PC-9 (cell line): ENCODE measurements at regions not wholly inside any gene's neighbourhood (a gene's known extent, or its start where the extent isn't known, plus 50 kb on each side); places are given as distances from the start of the nearest gene placed in this dataset.

ENCODE experiments used
- BruUV-seq: library from RNA; stranded (reverse); fragments of 400-500 nt; replicated peaks from 2 replicates; lab custom pipeline; 2021; lab: Mats Ljungman, UMichigan
- CTCF ChIA-PET: fragments of 300-600 bp; sonication (Branson Sonifier 250); formaldehyde crosslinking; loops from one replicate; lab custom pipeline; 2022; ENCODE audit warnings: antibody characterized with exemption; lab: Charles Lee
- POLR2A ChIA-PET: fragments of 300-600 bp; sonication (Branson Sonifier 250); formaldehyde crosslinking; loops from one replicate; lab custom pipeline; 2022; ENCODE audit warnings: antibody characterized with exemption; ENCODE audit not compliant: unreplicated experiment; lab: Charles Lee
- DNase-seq, 2 experiments: peaks; one replicate each; pipeline versions ENCODE4 v3.0.0 to v3.0.0-alpha.2; 2015 to 2022; ENCODE audit warnings: mixed read lengths in 1 of 2
- H2AFZ ChIP-seq: fragments of 200-600 bp; sonication (generic); 2 replicates; pipeline ENCODE4 v1.8.1; 2017; ENCODE audit warnings: antibody characterized with exemption
- H3F3A ChIP-seq: fragments of 200-600 bp; sonication (generic); 2 replicates; pipeline ENCODE4 v1.8.1; 2017; ENCODE audit warnings: antibody characterized with exemption, mild to moderate bottlenecking, low read depth; ENCODE audit not compliant: insufficient read depth
- H3K27ac ChIP-seq: fragments of 200-600 bp; sonication (generic); 2 replicates; pipeline ENCODE4 v1.6.1; 2016; ENCODE audit warnings: mixed run types
- H3K27me3 ChIP-seq: fragments of 200-600 bp; sonication (generic); 2 replicates; pipeline ENCODE4 v1.6.1; 2016; ENCODE audit warnings: low read depth, mixed run types; ENCODE audit not compliant: insufficient read depth
- H3K36me3 ChIP-seq: fragments of 200-600 bp; sonication (generic); 2 replicates; pipeline ENCODE4 v1.6.1; 2016; ENCODE audit warnings: low read depth, mixed run types
- H3K4me1 ChIP-seq: fragments of 200-600 bp; sonication (generic); replicated peaks from 2 replicates; pipeline ENCODE4 v1.6.1; 2016; ENCODE audit warnings: mixed run types; ENCODE audit not compliant: insufficient read depth
- H3K4me2 ChIP-seq: fragments of 200-600 bp; sonication (generic); 2 replicates; pipeline ENCODE4 v1.6.1; 2017; ENCODE audit warnings: mixed run types
- H3K4me3 ChIP-seq: fragments of 200-600 bp; sonication (generic); 2 replicates; pipeline ENCODE4 v1.6.1; 2016; ENCODE audit warnings: mixed run types
- H3K79me2 ChIP-seq: fragments of 200-600 bp; sonication (generic); 2 replicates; pipeline ENCODE4 v1.6.1; 2017; ENCODE audit warnings: low read depth, mixed run types
- H3K9me2 ChIP-seq: fragments of 200-600 bp; sonication (generic); 2 replicates; pipeline ENCODE4 v1.8.1; 2017; ENCODE audit warnings: mild to moderate bottlenecking; ENCODE audit not compliant: insufficient read depth
- H3K9me3 ChIP-seq: fragments of 200-600 bp; sonication (generic); 2 replicates; pipeline ENCODE4 v1.8.1; 2016; ENCODE audit warnings: low read depth; ENCODE audit not compliant: insufficient read depth
- H4K20me1 ChIP-seq: fragments of 200-600 bp; sonication (generic); 2 replicates; pipeline ENCODE4 v1.8.1; 2017; ENCODE audit not compliant: insufficient read depth
- EZH2 ChIP-seq: fragments of 200-600 bp; sonication (generic); IDR thresholded peaks from 2 replicates; pipeline ENCODE4 v1.8.0; 2017; ENCODE audit warnings: antibody characterized with exemption, low read depth
- intact Hi-C: fragments of 100-400 bp; cut with micrococcal nuclease; formaldehyde crosslinking; loops from one replicate; pipeline ENCODE4 v1.10.0; 2022; ENCODE audit not compliant: unreplicated experiment
- TF ChIP-seq, protein P1 (sequence below): fragments of 200-600 bp; sonication (generic); conservative IDR thresholded peaks from 2 replicates; pipeline ENCODE4 v1.6.1; 2017; ENCODE audit warnings: mixed run types, antibody characterized with exemption, mild to moderate bottlenecking, moderate library complexity

DNA sequence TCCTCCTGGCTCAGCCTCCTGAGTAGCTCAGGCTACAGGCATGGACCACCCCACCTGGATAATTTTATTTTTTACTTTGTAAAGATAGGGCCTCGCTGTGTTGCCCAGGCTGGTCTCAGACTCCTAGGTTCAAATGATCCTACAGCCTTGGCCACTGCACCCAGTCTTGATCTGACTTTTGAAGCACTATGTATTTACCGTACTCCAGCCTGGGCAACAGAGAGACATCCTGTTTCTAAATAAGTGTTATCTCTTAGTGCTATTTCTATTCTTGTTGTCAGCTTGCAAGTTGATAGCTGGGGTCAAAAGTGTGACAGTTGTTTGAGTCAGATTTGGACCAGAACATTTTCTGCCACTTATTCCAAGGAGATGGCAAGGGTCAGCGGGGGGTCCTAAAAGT lies 486.4 kb downstream of the NPIPA7 start:
- no peak for TF ChIP-seq EZH2
- TF ChIP-seq, protein P1, sequence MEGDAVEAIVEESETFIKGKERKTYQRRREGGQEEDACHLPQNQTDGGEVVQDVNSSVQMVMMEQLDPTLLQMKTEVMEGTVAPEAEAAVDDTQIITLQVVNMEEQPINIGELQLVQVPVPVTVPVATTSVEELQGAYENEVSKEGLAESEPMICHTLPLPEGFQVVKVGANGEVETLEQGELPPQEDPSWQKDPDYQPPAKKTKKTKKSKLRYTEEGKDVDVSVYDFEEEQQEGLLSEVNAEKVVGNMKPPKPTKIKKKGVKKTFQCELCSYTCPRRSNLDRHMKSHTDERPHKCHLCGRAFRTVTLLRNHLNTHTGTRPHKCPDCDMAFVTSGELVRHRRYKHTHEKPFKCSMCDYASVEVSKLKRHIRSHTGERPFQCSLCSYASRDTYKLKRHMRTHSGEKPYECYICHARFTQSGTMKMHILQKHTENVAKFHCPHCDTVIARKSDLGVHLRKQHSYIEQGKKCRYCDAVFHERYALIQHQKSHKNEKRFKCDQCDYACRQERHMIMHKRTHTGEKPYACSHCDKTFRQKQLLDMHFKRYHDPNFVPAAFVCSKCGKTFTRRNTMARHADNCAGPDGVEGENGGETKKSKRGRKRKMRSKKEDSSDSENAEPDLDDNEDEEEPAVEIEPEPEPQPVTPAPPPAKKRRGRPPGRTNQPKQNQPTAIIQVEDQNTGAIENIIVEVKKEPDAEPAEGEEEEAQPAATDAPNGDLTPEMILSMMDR, result no peak
- Histone ChIP-seq H3K4me2 (no peak overlapping the region), H3K27me3 (peaks cover 42% of the 10 kb centered on the region), H3K4me3 (no peak overlapping the region), H3K9me3 (no peaks in the 10 kb centered on the region), H4K20me1 (no peaks in the 10 kb centered on the region), H3K9me2 (no peaks in the 10 kb centered on the region), H3F3A (no peaks in the 10 kb centered on the region), H3K79me2 (no peaks in the 10 kb centered on the region), H3K36me3 (no peaks in the 10 kb centered on the region), H3K27ac (no peak overlapping the region), H3K4me1 (no peaks in the 10 kb centered on the region), H2AFZ (no peak overlapping the region)
- no peak for DNase-seq
- no TSS peak for BruUV-seq
- POLR2A ChIA-PET, result no interaction called here
- intact Hi-C loops, result no loop called here
- CTCF ChIA-PET, result no interaction called here

DNA sequence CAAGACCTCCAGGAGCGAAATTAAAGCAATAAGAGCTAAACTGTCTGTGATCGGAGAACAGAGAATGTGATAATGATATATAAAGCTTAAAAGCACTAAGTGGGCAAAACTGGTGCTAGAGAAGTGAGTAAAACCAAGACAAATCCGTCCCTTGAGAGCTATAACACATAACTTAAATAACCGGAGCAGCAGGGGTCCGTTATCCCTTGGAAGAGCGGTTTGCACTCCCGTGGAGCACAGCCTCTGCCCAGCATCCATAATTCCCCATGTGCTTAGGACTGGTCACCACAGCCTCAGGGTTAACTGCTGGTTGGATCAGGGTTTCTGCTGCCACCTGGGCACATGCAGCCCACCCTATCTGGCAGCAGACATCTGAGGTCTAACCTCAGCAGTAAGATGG lies 489.0 kb downstream of the NPIPA7 start:
- H3K79me2 ChIP-seq, result no peaks in the 10 kb centered on the region
- H3F3A ChIP-seq, result no peaks in the 10 kb centered on the region
- CTCF ChIA-PET, result no interaction called here
- no peak overlapping the region for H3K4me3 ChIP-seq
- no peaks in the 10 kb centered on the region for H3K9me3 ChIP-seq
- no peak for DNase-seq
- no peak overlapping the region for H3K4me2 ChIP-seq
- intact Hi-C loops, result no loop called here
- no peak overlapping the region for H3K27ac ChIP-seq
- TF ChIP-seq, protein P1, result no peak
- no peak for TF ChIP-seq EZH2
- H3K27me3 ChIP-seq, result peaks cover 41% of the 10 kb centered on the region
- no peaks in the 10 kb centered on the region for H3K9me2 ChIP-seq
- no peaks in the 10 kb centered on the region for H3K4me1 ChIP-seq
- POLR2A ChIA-PET, result no interaction called here
- no peaks in the 10 kb centered on the region for H3K36me3 ChIP-seq
- no TSS peak for BruUV-seq
- no peak overlapping the region for H2AFZ ChIP-seq
- H4K20me1 ChIP-seq, result no peaks in the 10 kb centered on the region

DNA sequence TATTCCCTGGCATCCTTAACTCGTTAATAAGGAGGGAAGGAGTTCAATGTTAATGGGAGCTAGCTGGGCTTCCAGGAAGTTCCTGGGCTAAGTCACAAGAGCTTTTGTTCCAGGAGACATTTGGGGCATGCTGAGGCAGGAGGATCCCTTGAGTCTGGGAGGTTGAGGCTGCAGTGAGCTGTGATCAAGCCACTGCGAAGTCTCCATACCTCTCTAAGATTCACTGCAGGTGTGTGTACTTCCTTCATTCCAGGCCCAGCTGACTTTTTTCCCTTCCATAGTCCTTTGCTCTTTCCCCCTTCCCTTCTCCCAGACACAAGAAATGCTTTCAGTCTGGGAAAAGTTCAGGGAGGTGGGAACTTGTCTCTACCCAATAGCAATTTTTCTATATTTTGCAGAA lies 489.8 kb downstream of the NPIPA7 start:
- Histone ChIP-seq H2AFZ (no peak overlapping the region), H3F3A (no peaks in the 10 kb centered on the region), H3K79me2 (no peaks in the 10 kb centered on the region), H3K4me1 (no peaks in the 10 kb centered on the region), H3K4me2 (no peak overlapping the region), H4K20me1 (no peaks in the 10 kb centered on the region), H3K4me3 (no peak overlapping the region), H3K27ac (no peak overlapping the region), H3K9me3 (no peaks in the 10 kb centered on the region), H3K36me3 (no peaks in the 10 kb centered on the region), H3K9me2 (no peaks in the 10 kb centered on the region), H3K27me3 (peaks cover 39% of the 10 kb centered on the region)
- TF ChIP-seq, protein P1, result no peak
- no peak for TF ChIP-seq EZH2
- DNase-seq, result no peak
- ChIA-PET POLR2A (no interaction called here), CTCF (no interaction called here)
- intact Hi-C loops, result no loop called here
- no TSS peak for BruUV-seq
